Neural crest cell (in vitro differentiated cells): ENCODE measurements at regions not wholly inside any gene's neighbourhood (a gene's known extent, or its start where the extent isn't known, plus 50 kb on each side); places are given as distances from the start of the nearest gene placed in this dataset.

Experiments
- DNase-seq: peaks from one replicate; pipeline ENCODE4 v3.0.0; 2021; ENCODE audit warnings: low read depth, mixed read lengths, low spot score
- H3K27ac Mint-ChIP-seq: one replicate; pipeline ENCODE4 v1.8.0; 2021; ENCODE audit warnings: mild to moderate bottlenecking, mixed read lengths; ENCODE audit not compliant: unreplicated experiment
- H3K27me3 Mint-ChIP-seq: 2 replicates; pipeline ENCODE4 v1.8.0; 2021; ENCODE audit warnings: low read depth, mild to moderate bottlenecking, mixed read lengths
- H3K36me3 Mint-ChIP-seq: 2 replicates; pipeline ENCODE4 v1.8.0; 2021; ENCODE audit warnings: low read depth, mild to moderate bottlenecking, mixed read lengths
- H3K4me1 Mint-ChIP-seq: 2 replicates; pipeline ENCODE4 v1.8.0; 2021; ENCODE audit warnings: mixed read lengths
- H3K4me3 Mint-ChIP-seq: one replicate; pipeline ENCODE4 v1.8.0; 2021; ENCODE audit warnings: mild to moderate bottlenecking, mixed read lengths
- H3K9me3 Mint-ChIP-seq: 2 replicates; pipeline ENCODE4 v1.8.0; 2021; ENCODE audit warnings: mixed read lengths
- CTCF ChIP-seq: fragments of 200-600 bp; sonication (generic); conservative IDR thresholded peaks from 2 replicates; pipeline ENCODE4 v1.5.0; 2021; ENCODE audit warnings: antibody characterized with exemption, mild to moderate bottlenecking

- DNase-seq: no peak
- no peak for TF ChIP-seq CTCF
- H3K27me3 Mint-ChIP-seq: peaks cover 43% of the 10 kb centered on the region
- H3K4me3 Mint-ChIP-seq: peak overlapping the region; percentile 92
- H3K36me3 Mint-ChIP-seq: no peaks in the 10 kb centered on the region
- H3K27ac Mint-ChIP-seq: peak overlapping the region; percentile 60
- peaks cover 41% of the 10 kb centered on the region for H3K4me1 Mint-ChIP-seq
- no peaks in the 10 kb centered on the region for H3K9me3 Mint-ChIP-seq
Measured at GRCh38 chr13:94968757-94969086, 256.4 kb upstream of the SOX21 start.

GRCh38 chr13:94968040-94968756, 255.9 kb upstream of the SOX21 start:
- peak; percentile 15 for TF ChIP-seq CTCF
- Mint-ChIP-seq H3K4me1 (peaks cover 45% of the 10 kb centered on the region), H3K27ac (peak overlapping the region; percentile 60), H3K9me3 (no peaks in the 10 kb centered on the region), H3K27me3 (peaks cover 43% of the 10 kb centered on the region), H3K36me3 (no peaks in the 10 kb centered on the region), H3K4me3 (peak overlapping the region; percentile 92)
- DNase-seq: peak; percentile 47

GRCh38 chr13:94967183-94968039, 255.1 kb upstream of the SOX21 start:
- Mint-ChIP-seq H3K36me3 (no peaks in the 10 kb centered on the region), H3K27ac (no peak overlapping the region), H3K9me3 (no peaks in the 10 kb centered on the region), H3K4me1 (peaks cover 44% of the 10 kb centered on the region), H3K27me3 (peaks cover 43% of the 10 kb centered on the region), H3K4me3 (peak overlapping the region; percentile 92)
- peak; percentile 43 for DNase-seq
- peak; percentile 18 for TF ChIP-seq CTCF

GRCh38 chr13:94966422-94966955, 254.1 kb upstream of the SOX21 start:
- no peak for DNase-seq
- TF ChIP-seq CTCF: no peak
- peaks cover 43% of the 10 kb centered on the region for H3K27me3 Mint-ChIP-seq
- H3K36me3 Mint-ChIP-seq: no peaks in the 10 kb centered on the region
- H3K9me3 Mint-ChIP-seq: peaks cover 3% of the 10 kb centered on the region
- H3K27ac Mint-ChIP-seq: no peak overlapping the region
- peak overlapping the region; percentile 85 for H3K4me3 Mint-ChIP-seq
- H3K4me1 Mint-ChIP-seq: peaks cover 40% of the 10 kb centered on the region

GRCh38 chr13:94959626-94960025, 247.3 kb upstream of the SOX21 start:
- H3K27me3 Mint-ChIP-seq: peaks cover 6% of the 10 kb centered on the region
- H3K4me1 Mint-ChIP-seq: peaks cover 31% of the 10 kb centered on the region
- H3K36me3 Mint-ChIP-seq: no peaks in the 10 kb centered on the region
- H3K4me3 Mint-ChIP-seq: no peak overlapping the region
- H3K27ac Mint-ChIP-seq: no peak overlapping the region
- DNase-seq: no peak
- H3K9me3 Mint-ChIP-seq: peaks cover 3% of the 10 kb centered on the region
- no peak for TF ChIP-seq CTCF
